GM18505 (cell line): ENCODE measurements at regions not wholly inside any gene's neighbourhood (a gene's known extent, or its start where the extent isn't known, plus 50 kb on each side); places are given as distances from the start of the nearest gene placed in this dataset.
"Not testable (repeated sequence)": the region's sequence is repeated elsewhere in the genome, so short reads cannot be mapped to it uniquely, and the experiment has no call there.

Source experiments
- ATAC-seq: cut with Tn5 transposase; IDR thresholded peaks from one replicate; pipeline ENCODE4 v1.9.1; 2021; ENCODE audit not compliant: unreplicated experiment
- POLR2A ChIP-seq: IDR thresholded peaks from 4 replicates; pipeline ENCODE4 v1.6.1; 2011; ENCODE audit warnings: borderline replicate concordance; ENCODE audit not compliant: insufficient read depth, insufficient read length; ENCODE audit errors: extremely low read depth

DNA sequence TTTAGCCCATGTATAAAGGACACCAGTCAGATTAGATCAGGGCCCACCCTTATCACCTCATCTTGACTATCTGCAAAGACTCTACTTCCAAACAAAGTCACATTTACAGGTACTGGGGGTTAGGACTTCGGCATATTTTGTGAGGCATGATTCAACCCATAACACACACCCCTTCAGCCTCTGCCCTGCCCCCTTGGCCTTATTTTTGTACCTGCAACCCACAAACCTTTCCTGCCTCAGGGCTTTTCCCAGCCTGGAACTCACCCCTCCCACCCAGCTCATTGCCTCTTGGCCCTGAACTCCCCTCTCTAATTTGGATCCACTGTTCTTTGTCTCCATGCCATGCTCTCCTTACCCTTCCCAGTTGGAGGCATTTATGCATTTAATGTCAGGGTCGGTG lies 1116.9 kb downstream of the TBC1D22A start:
- no peak for ATAC-seq
- TF ChIP-seq POLR2A = no peak

DNA sequence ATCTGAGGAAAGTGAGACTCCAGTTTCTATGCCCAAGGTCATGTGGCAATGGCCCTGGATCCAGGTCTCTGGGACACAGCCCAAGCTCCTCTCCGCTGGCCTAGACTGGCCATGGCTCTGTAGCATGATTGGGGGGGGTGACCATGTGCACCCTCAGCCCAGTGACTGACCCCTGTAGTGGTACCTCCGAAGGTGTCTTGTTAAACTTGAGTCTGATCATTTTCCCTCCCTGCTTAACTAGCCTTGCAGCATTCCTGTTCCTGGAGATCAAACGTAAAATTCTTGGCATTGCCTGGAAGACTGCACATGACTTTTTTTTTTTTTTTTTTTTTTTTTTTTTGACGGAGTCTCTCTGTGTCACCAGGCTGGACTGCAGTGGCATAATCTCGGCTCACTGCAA lies 1116.0 kb downstream of the TBC1D22A start:
- ATAC-seq = no peak
- no peak for TF ChIP-seq POLR2A

DNA sequence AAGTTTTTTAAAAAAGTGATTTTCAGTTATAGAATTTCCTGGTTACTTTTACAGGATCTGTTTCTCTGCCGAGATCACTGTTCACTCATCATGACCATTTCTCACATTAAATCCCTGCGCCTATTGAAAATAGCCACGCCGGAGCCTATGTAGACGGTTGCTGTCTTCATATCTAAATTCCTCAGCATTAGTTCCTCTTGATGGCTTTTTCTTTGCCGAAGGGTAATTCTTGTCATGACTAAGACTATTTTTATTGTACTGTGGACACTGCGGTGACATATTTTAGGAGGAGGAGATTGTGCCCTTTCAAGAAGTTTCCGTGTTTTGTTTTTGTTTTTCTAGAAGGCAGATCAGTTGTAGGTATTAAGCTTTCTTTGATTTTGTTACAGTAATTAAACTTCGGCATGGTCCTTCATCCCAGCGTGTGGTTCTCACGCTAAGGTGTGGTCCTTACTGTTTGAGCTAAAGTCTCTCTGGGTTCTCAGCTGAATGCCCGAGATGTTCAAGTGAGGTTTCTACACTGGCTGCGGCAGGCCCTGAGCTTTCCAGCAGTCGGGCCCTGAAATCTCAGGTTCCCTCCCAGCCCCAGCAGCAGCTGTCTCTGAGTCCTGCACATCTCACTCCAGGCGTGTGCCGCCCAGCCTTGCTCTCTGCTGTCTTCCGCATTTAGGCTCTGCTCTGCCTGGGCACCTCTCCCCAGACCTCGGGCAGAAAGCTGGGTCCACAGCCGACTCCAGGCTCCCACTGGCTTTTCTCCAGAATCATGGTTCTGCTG lies 1110.5 kb downstream of the TBC1D22A start:
- no peak for TF ChIP-seq POLR2A
- ATAC-seq = no peak

DNA sequence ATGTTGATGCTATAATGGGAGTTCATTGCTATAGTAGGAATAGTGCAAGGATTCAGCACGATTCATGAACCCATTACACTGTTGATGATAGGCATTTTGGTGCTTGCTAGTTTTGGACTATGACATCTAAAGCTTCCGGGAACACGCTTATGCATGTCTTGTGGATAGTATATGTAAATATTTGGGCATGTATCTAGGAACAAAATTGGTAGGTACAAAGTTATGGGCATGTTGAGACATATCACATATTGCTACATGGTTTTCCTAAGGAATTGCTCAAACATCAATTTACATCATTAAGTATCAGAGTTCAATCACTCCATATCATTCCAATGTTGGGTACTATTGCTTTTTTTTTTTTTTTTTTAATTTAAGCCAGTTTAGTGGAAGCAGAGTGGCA lies 1103.2 kb downstream of the TBC1D22A start:
- no peak for TF ChIP-seq POLR2A
- ATAC-seq = no peak

DNA sequence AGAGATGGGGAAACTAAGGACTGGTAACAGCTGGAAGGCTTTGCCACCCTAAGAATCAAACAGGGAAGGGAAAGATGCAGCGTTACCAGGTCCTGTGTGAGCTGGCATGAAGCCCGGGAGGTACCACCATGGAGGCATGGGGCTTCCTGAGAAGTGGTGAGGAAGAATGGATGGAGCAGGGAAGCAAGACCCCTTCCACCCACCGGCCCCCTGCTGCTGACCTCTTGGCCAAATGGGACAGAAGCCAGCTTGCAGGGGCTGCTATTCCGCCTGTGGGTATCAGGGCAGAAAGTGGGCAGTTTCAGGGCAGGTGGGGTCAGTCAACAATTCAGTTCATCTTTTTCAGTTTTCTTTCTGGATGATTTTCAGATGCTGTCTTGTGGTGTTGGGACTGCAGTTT lies 1099.9 kb downstream of the TBC1D22A start:
- no peak for TF ChIP-seq POLR2A
- ATAC-seq = no peak

DNA sequence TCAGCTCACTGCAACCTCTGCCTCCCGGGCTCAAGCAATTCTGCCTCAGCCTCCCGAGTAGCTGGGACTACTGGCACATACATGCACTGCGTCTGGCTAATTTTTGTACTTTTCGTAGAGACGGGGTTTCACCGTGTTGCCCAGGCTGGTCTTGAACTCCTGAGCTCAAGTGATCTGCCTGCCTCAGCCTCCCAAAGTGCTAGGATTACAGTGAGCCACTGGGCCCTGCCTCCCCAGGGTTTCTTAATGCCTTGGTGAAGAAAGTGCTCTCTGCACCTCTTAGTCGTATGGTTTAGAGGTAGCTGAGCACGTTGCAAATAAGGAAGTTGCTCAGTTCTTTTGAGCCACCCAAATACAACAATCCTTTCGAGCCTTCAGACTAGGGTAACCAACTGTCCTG lies 1098.5 kb downstream of the TBC1D22A start:
- ATAC-seq = not testable (repeated sequence)

DNA sequence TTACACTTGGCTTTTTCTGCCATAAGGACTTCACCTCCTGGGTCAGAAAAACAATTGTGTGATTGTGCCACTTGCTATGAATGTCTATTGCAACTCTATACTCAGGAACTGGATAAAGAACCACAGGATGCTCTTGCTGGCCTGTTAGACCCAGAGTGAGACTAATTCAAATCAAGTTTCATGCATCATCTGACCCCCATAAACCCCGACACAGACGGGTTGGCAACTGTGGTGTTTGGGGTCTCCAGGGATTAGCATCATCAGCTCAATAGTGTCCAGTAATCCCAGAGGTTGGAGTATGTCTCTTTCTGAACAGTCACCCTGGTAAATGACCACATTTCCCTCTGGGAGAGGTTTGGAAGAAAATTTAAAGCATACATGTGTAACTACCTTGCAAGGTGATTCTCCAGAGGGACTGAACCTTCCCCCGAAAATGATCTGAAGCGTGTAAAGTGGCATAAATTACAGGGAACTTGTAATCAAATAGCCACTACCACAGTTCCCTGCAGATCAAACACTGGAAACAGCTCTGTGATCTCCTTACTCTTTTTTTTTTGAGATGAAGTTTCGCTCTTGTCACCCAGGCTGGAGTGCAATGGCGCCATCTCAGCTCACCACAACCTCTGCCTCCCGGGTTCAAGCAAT lies 1097.6 kb downstream of the TBC1D22A start:
- ATAC-seq = no peak
- no peak for TF ChIP-seq POLR2A

DNA sequence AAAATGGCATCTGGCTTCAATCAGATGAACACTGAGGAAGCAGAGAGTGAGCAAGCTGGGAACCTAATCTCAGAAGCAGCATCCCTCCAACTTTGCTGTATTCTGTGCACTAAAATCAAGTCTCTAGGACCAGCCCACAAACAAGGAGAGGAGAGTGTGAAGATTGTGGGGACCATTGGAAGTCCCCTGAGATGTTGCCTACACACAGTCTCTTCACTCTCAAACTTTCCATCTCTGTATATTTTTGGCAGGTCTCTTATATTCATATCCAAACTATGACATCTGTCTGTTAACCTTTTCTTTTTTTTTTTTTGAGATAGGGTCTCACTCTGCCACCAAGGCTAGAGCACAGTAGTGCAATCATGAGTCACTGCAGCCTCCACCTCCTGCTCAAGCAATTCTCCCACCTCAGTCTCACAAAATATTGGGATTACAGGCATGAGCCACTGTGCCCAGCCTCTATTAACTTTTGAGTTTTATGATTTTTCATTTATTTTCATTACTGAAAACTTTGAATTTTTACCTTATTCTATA lies 1096.4 kb downstream of the TBC1D22A start:
- ATAC-seq = no peak
- TF ChIP-seq POLR2A = no peak

DNA sequence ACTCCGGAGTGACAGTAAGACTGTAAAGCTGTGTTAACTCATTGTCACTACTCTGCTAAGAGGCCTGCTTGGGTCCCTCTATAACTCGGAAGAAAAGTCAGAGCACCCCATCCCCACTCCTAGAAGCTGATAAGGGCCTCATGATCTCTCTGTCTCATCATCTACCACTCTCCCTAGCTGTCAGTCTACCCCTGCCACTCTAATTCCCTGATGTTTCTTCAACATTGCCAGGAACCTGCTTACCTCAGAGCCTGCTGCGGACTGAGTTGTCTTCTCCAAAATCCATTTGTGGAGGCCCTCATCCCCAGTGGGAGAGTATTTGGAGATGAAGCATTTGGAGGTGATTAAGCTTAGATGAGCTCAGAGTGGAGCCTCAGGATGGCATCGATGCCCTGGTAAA lies 1092.2 kb downstream of the TBC1D22A start:
- ATAC-seq = no peak
- TF ChIP-seq POLR2A = no peak

DNA sequence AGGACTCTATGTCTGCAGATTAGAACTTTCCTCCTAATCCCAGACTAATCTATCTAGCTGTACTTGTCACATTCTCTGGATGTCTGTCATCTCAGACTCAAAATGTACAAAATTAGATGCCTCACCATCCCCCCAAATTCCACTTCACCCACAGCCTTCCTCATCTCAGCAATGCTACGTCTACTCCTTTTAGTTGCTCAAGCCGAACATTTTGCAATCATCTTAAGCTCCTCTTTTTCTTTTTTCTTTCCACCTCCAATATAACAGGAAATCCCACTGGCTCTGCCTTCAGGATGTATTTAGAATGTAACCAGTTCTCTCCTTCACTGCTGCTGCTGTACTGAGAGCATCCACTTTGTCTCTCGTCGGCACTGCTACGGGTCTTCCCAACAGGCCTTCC lies 1091.8 kb downstream of the TBC1D22A start:
- ATAC-seq = no peak
- no peak for TF ChIP-seq POLR2A

DNA sequence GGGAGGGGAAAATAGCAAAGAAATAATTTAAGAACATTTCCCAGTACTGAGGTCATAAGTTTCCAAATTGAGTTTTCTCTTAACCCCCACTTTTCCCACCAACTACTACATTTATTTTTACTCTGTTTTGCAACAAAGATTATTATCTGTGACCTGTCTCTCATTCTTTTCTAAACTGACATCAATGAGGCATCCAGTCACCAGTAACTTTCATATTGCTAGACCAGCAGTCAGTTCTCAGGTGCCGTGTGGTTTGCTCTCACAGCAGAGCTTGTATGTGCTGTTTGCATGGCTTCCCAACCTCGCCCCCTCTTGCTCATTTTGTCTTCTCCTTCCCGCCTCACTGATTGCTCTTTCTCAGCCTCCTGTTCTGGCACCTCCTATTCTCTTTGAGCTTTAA lies 1091.3 kb downstream of the TBC1D22A start:
- TF ChIP-seq POLR2A = no peak
- ATAC-seq = no peak

DNA sequence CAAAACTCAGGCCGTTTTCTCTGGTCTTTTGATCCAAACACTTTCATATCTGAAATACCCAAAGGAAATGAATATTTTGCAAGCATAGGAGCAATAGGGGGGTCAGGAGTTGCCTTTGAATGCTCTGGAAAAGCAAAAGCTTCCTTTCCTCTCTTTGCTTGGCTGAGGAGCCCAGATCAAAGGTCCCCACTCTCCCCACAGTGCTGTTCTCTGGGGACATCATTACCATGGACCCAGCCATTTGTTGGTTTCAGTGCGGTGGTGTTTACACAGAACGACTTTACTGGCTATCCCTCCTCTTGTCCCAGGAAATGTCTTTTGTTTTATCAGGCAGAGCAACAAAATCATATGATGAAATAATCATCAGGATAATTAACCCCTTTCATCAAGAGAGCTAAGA lies 1089.1 kb downstream of the TBC1D22A start:
- no peak for ATAC-seq
- TF ChIP-seq POLR2A = no peak

DNA sequence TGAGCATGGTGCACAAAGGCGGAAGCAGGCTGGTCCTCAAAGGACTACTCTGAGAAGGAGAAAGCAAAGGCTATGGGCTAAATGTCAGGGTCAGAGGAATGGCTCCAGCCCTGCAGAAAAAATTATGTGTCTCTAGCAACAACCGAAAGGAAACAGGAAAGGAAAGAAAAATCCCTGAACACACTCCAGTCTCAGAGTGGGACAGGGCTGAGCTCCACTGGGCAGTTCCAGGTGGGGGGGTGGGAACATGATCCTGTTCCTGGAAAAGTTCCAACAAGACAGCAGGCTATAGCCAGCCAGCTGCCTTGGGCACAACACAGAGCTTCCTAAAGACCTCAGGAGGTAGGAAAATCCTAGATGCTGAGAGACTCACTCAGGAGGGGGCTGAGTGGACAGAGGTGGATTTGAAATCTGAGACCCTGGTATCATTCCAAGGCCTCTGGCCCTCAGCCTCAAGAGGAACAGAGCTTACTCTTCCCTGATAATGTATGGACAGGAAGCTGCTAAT lies 1088.2 kb downstream of the TBC1D22A start:
- TF ChIP-seq POLR2A = no peak
- ATAC-seq = no peak

DNA sequence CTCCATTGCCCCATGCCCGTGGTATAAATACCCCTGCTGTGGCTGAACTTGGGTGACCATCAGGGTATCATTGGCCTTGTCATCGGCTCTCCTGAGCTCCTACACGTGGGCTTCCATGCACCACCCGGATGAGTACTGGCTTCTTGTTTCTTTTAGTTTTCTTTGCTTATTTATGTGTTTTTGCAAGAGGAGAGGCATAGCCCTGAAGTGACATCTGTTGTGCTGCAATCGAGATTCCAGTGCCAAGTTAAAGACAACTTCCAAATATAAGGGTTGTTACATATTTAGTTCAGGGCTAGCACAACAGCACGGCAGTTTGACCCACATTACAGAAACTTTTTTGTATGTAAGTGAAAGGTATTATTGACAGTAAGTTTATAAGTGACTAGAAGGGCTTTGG lies 1087.1 kb downstream of the TBC1D22A start:
- no peak for TF ChIP-seq POLR2A
- no peak for ATAC-seq
